GM23248 (cell line): ENCODE measurements at regions not wholly inside any gene's neighbourhood (a gene's known extent, or its start where the extent isn't known, plus 50 kb on each side); places are given as distances from the start of the nearest gene placed in this dataset.
A peak's percentile ranks its signal among the peaks of the same experiment; 100 is the strongest.

Experiments
- DNase-seq: peaks from one replicate; pipeline ENCODE4 v3.0.0-alpha.2; 2015
- H2AFZ ChIP-seq: fragments of 200-600 bp; sonication (generic); 2 replicates; pipeline ENCODE4 v1.6.1; 2016; ENCODE audit warnings: antibody characterized with exemption
- H3F3A ChIP-seq: fragments of 200-600 bp; sonication (generic); 2 replicates; pipeline ENCODE4 v1.6.1; 2016; ENCODE audit warnings: mild to moderate bottlenecking, antibody characterized with exemption, mixed run types; ENCODE audit not compliant: insufficient read depth
- H3K27ac ChIP-seq: fragments of 200-600 bp; sonication (generic); 2 replicates; pipeline ENCODE4 v1.5.1; 2016; ENCODE audit warnings: mild to moderate bottlenecking
- H3K27me3 ChIP-seq: fragments of 200-600 bp; sonication (generic); replicated peaks from 2 replicates; pipeline ENCODE4 v1.6.1; 2016; ENCODE audit warnings: mild to moderate bottlenecking; ENCODE audit not compliant: insufficient read depth
- H3K36me3 ChIP-seq: fragments of 200-600 bp; sonication (generic); 2 replicates; pipeline ENCODE4 v1.6.1; 2016; ENCODE audit warnings: low read depth, mild to moderate bottlenecking
- H3K4me1 ChIP-seq: fragments of 200-600 bp; sonication (generic); 2 replicates; pipeline ENCODE4 v1.6.1; 2016; ENCODE audit warnings: mild to moderate bottlenecking; ENCODE audit not compliant: insufficient read depth
- H3K4me2 ChIP-seq: fragments of 200-600 bp; sonication (generic); one replicate; pipeline ENCODE4 v1.6.1; 2016; ENCODE audit warnings: mild to moderate bottlenecking; ENCODE audit not compliant: unreplicated experiment
- H3K4me3 ChIP-seq: fragments of 200-600 bp; sonication (generic); 2 replicates; pipeline ENCODE4 v1.5.1; 2016; ENCODE audit warnings: mild to moderate bottlenecking
- H3K79me2 ChIP-seq: fragments of 200-600 bp; sonication (generic); 2 replicates; pipeline ENCODE4 v1.6.1; 2016; ENCODE audit warnings: mild to moderate bottlenecking; ENCODE audit not compliant: insufficient read depth
- H3K9ac ChIP-seq: fragments of 200-600 bp; sonication (generic); 2 replicates; pipeline ENCODE4 v1.6.1; 2016; ENCODE audit warnings: mild to moderate bottlenecking
- H3K9me2 ChIP-seq: fragments of 200-600 bp; sonication (generic); 2 replicates; pipeline ENCODE4 v1.6.1; 2016; ENCODE audit warnings: mixed run types, mild to moderate bottlenecking, moderate library complexity; ENCODE audit not compliant: insufficient read depth
- H3K9me3 ChIP-seq: fragments of 200-600 bp; sonication (generic); one replicate; pipeline ENCODE4 v1.6.1; 2017; ENCODE audit warnings: low read depth
- H4K20me1 ChIP-seq: fragments of 200-600 bp; sonication (generic); 2 replicates; pipeline ENCODE4 v1.6.0; 2016; ENCODE audit not compliant: insufficient read depth
- EZH2 ChIP-seq: fragments of 200-600 bp; sonication (generic); IDR thresholded peaks from 2 replicates; pipeline ENCODE4 v1.6.1; 2018; ENCODE audit warnings: antibody characterized with exemption, mild to moderate bottlenecking; ENCODE audit not compliant: insufficient read depth, poor library complexity, severe bottlenecking
- EZH2phosphoT487 ChIP-seq: fragments of 200-600 bp; sonication (generic); IDR thresholded peaks from 2 replicates; pipeline ENCODE4 v1.6.1; 2018; ENCODE audit warnings: antibody characterized with exemption, moderate library complexity, mild to moderate bottlenecking, low read depth; ENCODE audit not compliant: insufficient read depth
- WGBS, 2 experiments: methylation state at CpG; one replicate each; pipeline ENCODE4 v1.1.6; 2015 to 2017; ENCODE audit warnings: low lambda C conversion rate in 2 of 2, low coverage in 1 of 2; ENCODE audit errors: missing lambda C conversion rate in 2 of 2; 5-methylcytosine and 5-hydroxymethylcytosine counted together
- in situ Hi-C: fragments of 300-500 bp; cut with MboI; formaldehyde crosslinking; loops from 2 replicates; pipeline ENCODE4 v1.15.0; 2020

DNA sequence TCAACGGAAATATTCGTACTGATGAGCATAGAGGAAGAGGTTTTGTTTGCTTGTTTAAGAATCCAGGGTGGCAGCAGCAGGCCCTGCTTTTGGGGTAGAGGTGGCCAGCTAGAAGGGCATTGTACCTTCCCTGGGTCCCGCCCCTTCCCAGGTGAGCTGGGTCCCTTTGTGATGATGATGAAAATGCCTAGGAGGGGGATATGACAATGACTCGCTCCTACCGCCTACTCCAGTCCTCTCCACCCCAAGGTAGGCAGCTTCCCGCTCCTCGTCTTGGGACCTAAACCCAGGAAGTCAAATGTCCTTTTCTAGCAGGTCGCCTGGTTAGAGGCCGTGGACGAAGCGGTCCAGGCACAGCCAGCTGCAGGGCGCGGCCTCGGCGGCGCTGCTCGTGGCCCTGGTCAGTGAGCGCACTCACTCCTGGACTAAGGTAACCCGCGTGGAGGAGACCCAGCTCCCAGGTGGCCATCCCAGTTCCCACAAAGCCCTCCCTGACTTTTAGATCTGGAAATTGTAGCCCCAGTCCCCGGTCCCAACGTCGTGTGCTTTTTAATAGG is 141.4 kb downstream of the LSMEM1 start:
- H3K9ac ChIP-seq = no peak overlapping the region
- no peaks in the 10 kb centered on the region for H3K9me3 ChIP-seq
- H3K79me2 ChIP-seq = no peaks in the 10 kb centered on the region
- H3K4me3 ChIP-seq = no peak overlapping the region
- no peak overlapping the region for H3K27ac ChIP-seq
- 72 to 76% methylated on average over 23 of the region's 23 CpGs for WGBS, 2 experiments
- H4K20me1 ChIP-seq = no peaks in the 10 kb centered on the region
- H3F3A ChIP-seq = no peaks in the 10 kb centered on the region
- no peak overlapping the region for H3K4me2 ChIP-seq
- no peak for DNase-seq
- peaks cover 17% of the 10 kb centered on the region; the same call in 1 of the 2 replicates for H3K27me3 ChIP-seq
- H3K36me3 ChIP-seq = no peaks in the 10 kb centered on the region
- H3K9me2 ChIP-seq = no peaks in the 10 kb centered on the region
- no peak overlapping the region for H2AFZ ChIP-seq
- no peak for TF ChIP-seq EZH2phosphoT487
- TF ChIP-seq EZH2 = no peak
- in situ Hi-C loops = no loop called here
- no peaks in the 10 kb centered on the region for H3K4me1 ChIP-seq

- H3K27me3 ChIP-seq = 0 out of 2 replicates have a peak, but pooled peaks cover 9% of the 10 kb centered on the region
- H3K4me3 ChIP-seq = no peak overlapping the region
- no peaks in the 10 kb centered on the region for H3K4me1 ChIP-seq
- no peak for DNase-seq
- no peak overlapping the region for H3K4me2 ChIP-seq
- no peaks in the 10 kb centered on the region for H3K9me3 ChIP-seq
- H3K36me3 ChIP-seq = no peaks in the 10 kb centered on the region
- WGBS, 2 experiments = 5 to 8% methylated on average over 4 of the region's 4 CpGs
- H3K9me2 ChIP-seq = no peaks in the 10 kb centered on the region
- TF ChIP-seq EZH2phosphoT487 = no peak
- TF ChIP-seq EZH2 = no peak
- no peak overlapping the region for H3K9ac ChIP-seq
- in situ Hi-C loops = no loop called here
- no peaks in the 10 kb centered on the region for H4K20me1 ChIP-seq
- H3F3A ChIP-seq = no peaks in the 10 kb centered on the region
- no peak overlapping the region for H2AFZ ChIP-seq
- H3K27ac ChIP-seq = no peak overlapping the region
- H3K79me2 ChIP-seq = no peaks in the 10 kb centered on the region
These were observed 143.6 kb downstream of the LSMEM1 start for GRCh38 chr7:112624416-112624815.

DNA sequence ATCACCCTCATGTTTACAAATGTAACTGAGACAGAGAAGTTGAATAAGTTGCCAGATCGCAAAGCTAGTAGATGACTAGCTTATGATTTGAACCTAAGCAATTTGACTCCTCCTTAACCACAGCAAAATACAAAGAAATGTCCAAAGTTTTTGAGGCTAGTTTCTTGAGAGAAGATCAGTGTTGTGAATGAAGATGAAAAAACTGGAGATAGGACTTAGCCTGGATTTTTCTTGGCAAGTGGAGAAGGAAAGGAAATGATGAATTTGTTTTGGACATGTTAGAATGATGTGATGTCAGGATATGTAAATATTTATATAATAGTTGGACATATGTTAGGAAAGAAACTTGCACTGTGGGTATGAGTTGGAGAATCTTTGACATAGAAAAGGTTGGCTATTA is 149.8 kb downstream of the LSMEM1 start:
- Histone ChIP-seq H3F3A (no peaks in the 10 kb centered on the region), H2AFZ (peak overlapping the region; percentile 41; the same call in 1 of the 2 replicates), H3K27me3 (no peaks in the 10 kb centered on the region), H3K9me2 (no peaks in the 10 kb centered on the region), H3K4me2 (no peak overlapping the region), H3K9ac (no peak overlapping the region), H3K27ac (no peak overlapping the region), H3K4me1 (0 out of 2 replicates have a peak, but pooled peaks cover 9% of the 10 kb centered on the region), H4K20me1 (no peaks in the 10 kb centered on the region), H3K36me3 (no peaks in the 10 kb centered on the region), H3K9me3 (no peaks in the 10 kb centered on the region), H3K79me2 (no peaks in the 10 kb centered on the region), H3K4me3 (no peak overlapping the region)
- WGBS, 2 experiments = 36 to 50% methylated on average over 1 of the region's 1 CpG
- DNase-seq = peak; percentile 12
- in situ Hi-C loops = no loop called here
- TF ChIP-seq EZH2 (no peak), EZH2phosphoT487 (no peak)

DNA sequence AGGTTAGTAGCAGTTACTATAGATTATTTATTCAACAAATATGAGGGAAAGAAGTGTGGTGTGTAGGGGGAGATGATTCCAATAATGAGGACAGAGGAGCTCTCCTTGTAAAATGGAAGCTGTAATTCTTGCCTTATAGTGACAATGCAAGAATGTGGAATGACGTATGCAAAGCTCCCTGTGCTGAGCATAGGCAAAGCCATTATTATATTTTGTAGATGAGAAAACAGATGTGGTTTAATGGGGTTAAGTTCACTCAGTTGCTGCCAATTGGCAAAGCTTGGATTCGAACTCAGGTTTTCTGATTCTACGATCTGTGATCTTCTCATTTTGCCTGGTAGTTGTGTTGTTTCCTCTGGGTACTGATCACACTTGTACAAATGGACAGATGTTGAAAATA is 153.3 kb downstream of the LSMEM1 start:
- H3F3A ChIP-seq = no peaks in the 10 kb centered on the region
- 25 to 29% methylated on average over 3 of the region's 3 CpGs for WGBS, 2 experiments

GRCh38 chr7:112635742-112636141 is 154.5 kb downstream of the TMEM168 start:
- DNase-seq = no peak
- 0 out of 2 replicates have a peak, but pooled peaks cover 3% of the 10 kb centered on the region for H3K4me1 ChIP-seq

More for the DNA sequence above, 153.3 kb downstream of the LSMEM1 start:
- Histone ChIP-seq H4K20me1 (no peaks in the 10 kb centered on the region), H3K9ac (no peak overlapping the region), H2AFZ (no peak overlapping the region), H3K27ac (no peak overlapping the region), H3K4me1 (0 out of 2 replicates have a peak, but pooled peaks cover 9% of the 10 kb centered on the region), H3K4me3 (no peak overlapping the region), H3K9me2 (no peaks in the 10 kb centered on the region), H3K4me2 (no peak overlapping the region), H3K9me3 (no peaks in the 10 kb centered on the region), H3K27me3 (no peaks in the 10 kb centered on the region), H3K36me3 (no peaks in the 10 kb centered on the region), H3K79me2 (no peaks in the 10 kb centered on the region)
- DNase-seq = no peak
- TF ChIP-seq EZH2phosphoT487 = no peak
- no peak for TF ChIP-seq EZH2
- in situ Hi-C loops = no loop called here

More at GRCh38 chr7:112635742-112636141, 154.5 kb downstream of the TMEM168 start:
- in situ Hi-C loops = no loop called here
- H3K27me3 ChIP-seq = no peaks in the 10 kb centered on the region
- no peak for TF ChIP-seq EZH2
- TF ChIP-seq EZH2phosphoT487 = no peak
- no peaks in the 10 kb centered on the region for H3K9me3 ChIP-seq
- H3F3A ChIP-seq = no peaks in the 10 kb centered on the region
- no peaks in the 10 kb centered on the region for H3K9me2 ChIP-seq
- no peaks in the 10 kb centered on the region for H4K20me1 ChIP-seq
- no peaks in the 10 kb centered on the region for H3K79me2 ChIP-seq
- no peak overlapping the region; the same call in 1 of the 2 replicates for H2AFZ ChIP-seq
- no peaks in the 10 kb centered on the region for H3K36me3 ChIP-seq
- no peak overlapping the region for H3K9ac ChIP-seq
- no peak overlapping the region for H3K27ac ChIP-seq
- H3K4me3 ChIP-seq = no peak overlapping the region
- no peak overlapping the region for H3K4me2 ChIP-seq
